ENCODE measurements at regions not wholly inside any gene's neighbourhood (a gene's known extent, or its start where the extent isn't known, plus 50 kb on each side); places are given as distances from the start of the nearest gene placed in this dataset.

DNA sequence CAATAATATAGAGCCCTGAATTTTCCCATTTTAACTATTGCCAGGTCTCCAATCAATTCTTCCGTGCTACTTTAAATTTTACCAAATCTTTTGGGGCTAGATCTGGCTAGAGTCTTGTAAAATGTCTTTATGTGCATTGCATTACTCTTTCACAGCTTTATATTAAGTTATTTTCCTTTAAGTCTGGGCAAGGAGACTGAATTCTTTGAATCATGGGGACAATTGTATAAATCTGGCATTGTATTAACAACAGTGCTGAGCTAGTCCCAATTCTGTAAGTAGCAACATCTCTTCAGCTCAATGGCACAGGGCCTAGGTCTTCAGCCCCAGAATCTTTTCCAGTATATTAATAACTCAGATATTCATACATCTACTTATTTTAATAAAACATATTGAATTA lies 1080.4 kb upstream of the INTU start:
- no peak for DNase-seq

DNA sequence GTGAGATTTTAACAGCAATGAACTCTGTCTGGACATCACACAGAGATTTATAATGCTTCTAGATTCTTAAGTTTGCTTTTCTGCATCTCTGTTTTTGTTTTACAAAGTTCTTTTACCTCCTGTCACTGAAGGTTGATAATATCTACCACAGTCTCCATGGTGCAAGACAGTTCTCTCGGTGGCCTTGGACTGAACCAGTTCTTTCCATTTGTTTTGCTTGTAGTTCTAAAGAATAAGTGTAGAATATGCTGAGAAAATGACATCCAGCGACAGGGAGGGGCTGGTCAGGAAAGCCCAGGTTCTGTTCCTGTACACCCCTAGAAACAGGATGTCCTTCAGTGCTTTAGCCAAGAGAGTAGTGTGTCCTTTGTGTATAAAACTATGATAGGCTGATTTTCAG lies 1079.5 kb upstream of the INTU start:
- no peak for DNase-seq

DNA sequence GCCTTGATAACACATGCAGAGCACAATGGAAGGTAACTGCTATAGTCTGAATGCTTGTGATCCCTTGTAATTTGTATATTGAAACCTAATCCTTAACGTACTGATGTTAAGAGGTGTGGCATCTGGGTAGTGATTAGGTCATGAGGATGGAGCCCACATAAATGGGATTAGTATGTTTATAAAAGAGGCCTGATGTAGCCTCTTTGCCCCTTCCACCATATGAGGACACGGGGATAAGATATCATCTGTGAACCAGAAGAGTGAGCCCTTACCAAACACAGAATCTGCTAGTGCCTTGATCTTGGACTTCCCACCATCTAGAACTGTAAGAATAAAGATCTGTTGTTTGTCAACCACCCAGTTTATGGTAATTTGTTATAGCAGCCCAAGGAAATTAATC lies 1074.2 kb upstream of the INTU start:
- DNase-seq, result no peak

DNA sequence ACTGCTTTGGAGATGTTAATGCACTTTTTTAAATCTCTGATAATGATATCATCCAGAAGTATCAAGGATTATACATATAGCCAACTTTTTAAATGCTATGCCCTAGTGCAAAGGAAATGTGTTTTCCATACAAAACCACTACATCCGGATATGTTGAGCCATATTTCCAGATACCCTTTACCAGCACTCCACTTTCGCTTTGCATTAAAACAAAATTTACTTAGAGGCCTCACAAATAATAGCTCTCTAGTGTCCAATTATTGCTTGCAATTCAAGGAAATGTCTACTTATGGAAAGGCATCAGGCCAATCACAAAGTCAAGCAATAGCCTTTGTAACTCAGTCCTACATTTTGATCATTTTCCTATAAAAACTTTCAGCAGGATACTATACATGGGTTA lies 1072.8 kb upstream of the INTU start:
- DNase-seq, result no peak

DNA sequence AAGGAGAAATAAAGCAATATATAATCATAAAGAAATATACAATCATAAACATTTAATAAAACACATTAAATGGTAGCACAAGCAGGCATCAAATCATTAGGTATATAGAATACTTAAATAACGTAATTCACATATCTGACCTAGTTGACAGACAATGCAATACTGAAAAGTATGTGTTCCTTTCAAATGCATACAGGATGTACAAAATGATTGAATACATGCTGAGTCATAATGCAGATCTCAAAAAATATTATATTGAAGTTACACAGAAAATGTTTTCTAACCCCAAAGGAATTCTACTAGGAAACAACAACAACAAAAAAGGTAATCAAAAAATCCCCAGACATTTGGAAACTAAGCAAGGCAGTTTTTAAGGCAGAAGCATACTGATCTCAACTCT lies 1072.0 kb upstream of the INTU start:
- no peak for DNase-seq

DNA sequence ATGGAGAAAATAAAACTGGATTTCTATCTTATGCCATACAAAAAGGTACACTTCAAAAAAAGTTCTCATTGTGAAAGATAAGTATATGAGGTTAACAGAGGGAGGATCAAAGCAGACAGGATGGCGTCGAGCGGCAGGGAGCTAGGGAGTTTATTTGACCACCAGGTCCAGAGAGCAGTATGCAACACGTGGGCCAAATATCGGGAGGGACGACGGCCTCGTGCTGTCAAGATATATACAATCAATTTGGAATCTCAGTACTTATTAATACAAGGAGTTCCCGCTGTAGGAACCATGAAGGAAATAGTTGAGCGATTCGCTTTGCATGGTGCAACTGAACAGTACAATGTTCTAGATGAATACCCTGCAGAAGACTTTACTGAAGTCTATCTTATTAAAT lies 1069.4 kb upstream of the INTU start:
- DNase-seq, result no peak

DNA sequence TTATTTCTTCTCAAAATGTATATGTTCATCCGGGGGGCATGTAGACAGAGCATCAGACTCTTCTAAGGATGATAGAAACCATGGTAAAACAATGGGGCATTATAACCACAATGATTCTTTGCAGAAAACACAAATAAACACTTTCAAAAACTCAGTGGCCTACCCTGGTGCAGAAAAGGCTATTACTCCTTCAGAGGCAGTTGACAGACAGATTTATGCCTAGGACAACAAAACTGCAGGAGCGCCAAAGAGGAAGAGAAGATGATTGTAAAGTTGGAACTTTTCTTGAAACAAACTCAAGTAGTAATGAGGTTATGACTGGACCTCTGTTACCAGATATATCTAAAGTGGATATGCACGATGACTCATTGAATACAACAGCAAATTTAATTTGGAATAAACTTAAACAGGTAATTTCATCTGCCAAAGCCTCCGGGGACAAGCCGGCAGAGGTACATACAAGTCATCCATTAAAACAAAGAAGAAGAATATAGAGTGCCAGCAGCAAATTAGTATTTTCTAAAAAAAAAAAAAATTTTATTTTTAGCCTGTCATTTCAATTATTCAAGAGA lies 1068.4 kb upstream of the INTU start:
- no peak for DNase-seq

DNA sequence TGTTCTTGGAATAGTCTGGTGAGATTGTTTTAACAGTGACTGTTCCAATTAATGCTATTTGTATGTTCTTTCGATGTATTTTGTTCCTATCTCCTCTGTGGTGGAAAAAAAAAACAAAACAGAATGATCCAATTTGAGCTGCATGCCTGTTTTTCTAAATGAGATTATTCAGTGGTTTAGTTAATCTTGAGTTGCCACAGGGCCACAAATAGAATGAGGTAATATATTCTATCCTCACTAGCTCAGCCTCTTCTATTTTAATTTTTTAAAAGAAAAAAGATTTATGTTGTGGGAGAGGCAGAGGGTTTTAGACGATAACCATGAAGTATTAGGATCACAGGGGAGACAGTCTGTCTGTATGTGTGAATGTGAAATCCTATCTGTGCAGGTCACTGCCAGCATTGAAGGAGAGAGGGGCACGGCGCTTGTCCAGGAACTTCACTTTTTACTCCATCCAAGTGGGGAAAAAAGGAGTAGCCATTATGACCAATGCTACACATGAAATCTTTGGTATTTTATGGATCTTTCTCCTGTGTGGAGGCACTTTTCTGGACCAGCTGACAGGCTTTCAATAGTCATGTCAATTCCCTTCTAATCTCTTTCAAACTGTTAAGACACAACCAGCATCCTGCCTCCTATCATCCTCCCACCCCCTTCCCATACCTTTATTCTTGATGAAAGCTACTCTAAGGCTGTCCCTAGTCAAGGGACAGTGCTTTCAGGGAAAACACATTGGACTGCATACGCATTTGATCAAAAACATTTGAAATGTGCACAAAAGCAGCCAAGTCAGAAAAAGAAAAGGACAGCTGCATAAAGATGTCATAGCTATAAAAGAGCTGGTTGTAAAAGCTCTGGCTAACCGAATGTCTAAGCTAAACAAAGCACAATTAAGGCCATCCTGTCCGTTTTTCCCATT lies 1063.8 kb upstream of the INTU start:
- DNase-seq, result no peak

DNA sequence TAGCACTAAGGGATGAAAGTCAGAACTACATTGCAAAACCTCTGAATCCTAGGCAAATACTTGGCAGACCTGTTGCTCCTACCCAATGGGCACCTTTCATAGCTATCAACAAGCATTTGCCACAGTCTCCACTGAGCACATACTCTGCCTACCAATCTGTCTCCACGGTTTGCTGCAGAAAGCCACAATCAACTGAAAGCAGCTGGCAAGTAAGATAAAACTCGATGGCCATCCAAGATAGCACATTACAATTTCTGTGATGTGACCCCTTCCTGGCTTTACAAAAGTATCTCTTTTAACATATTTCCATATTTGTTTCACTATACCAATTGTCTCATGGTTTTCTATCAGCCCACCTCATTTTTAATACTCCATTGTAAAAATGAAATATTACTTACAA lies 1060.5 kb upstream of the INTU start:
- DNase-seq, result no peak

DNA sequence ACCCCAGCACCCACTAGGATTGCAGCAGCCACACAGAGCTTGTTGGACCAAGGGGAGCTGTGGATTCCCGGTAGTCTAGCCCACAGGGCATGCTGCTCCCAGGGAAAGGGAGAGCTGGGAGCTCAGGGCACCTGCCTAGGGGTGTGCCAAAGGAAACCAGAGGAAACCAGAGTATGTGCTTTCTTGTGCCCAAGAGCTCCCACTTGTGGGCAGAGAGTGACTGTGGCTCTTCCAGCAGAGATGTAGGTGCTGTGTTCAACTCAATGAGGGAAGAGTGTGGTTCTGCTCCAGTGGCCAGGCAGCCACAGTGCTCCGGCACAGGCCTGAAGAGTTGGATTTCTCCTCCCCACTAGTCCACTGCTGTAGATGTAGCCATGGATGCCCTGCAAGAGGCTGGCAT lies 1050.0 kb upstream of the INTU start:
- DNase-seq, result no peak

DNA sequence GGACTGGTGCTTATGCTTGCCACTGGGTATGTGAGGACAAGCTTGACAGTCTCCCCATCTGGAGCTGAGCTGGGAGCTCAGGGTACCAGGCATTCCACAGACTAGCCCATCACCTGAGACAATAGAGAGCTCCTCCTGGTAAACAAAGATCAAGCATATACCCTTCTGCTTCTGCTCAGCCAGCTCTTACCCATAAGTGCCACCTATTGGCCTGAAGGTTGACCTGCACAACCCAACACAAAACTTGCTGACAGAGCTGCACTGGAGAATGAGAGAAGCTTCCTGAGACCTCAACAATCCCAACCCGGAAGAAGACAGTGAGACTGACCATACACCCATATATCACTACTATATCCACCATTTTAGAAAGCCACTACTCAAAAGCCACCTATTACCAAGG lies 1049.2 kb upstream of the INTU start:
- no peak for DNase-seq

DNA sequence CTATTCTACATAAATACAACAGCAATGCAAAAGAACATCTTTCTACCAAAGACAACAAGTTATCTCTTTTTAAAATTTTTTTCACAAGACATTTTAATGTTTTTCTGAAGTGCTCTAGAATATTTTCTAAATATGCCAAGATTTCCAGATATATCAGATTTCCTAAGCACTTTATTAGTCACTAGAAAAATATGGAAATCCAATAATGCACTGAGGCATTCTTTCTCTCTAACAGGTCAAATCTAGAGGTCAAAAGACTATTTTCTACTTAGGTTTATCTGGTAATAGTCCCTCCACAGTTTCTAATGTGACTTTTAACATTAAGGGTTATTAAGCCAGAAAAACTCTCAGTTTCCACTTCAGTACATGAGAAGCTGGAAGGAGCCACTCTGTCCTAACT lies 1041.2 kb upstream of the INTU start:
- DNase-seq, result no peak

DNA sequence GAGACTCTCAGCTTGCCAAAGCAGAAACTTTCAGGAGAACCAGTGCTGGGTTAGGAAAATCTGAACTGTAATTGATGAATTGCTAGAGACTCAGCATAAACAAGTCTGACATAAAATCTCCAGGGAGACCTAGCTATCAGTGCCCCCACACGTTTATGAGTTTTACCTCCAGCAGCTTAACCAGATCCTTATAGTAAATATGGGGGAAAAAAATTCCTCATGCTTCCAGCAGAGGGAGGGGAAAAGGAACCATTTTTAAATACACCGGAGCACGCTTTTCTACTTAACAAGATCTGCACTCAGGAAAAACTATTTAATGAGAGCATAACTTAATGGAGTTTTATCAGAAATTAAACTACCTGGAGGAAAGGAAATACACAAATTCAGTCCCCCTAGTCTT lies 1040.7 kb upstream of the INTU start:
- no peak for DNase-seq

DNA sequence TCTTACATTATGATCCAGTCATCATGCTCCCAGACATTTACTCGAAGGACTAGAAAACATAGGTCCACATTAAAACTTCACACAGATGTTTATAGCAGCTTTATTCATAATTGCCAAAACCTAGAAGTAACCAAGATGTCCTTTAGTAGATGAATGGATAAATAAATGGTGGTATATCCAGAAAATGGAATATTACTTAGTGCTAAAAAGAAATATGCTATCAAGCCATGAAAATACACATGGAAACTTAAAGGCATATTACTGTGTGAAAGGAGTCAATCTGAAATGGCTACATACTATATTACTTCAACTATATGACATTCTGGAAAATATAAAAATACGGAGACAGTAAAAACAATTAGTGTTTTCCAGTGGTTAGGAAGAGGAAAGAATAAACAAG lies 1039.1 kb upstream of the INTU start:
- no peak for DNase-seq

DNA sequence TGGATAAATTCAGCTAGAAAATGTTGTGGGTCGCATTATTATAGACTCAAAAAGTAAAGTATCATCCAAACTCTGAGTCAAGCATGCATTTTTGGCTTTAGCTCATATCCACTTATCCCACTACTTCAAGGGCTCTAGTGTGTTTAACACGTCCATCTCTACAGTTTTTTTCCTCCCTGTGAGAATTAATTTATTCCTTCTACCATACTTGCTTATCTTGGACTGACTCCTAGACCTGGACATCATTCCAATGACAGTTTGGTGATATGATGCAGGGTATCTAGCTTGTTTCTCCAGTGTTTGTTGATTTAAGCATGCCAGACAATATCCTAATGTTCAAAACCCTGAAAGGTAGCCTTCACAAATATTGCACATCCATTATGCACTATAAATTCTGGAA lies 1037.1 kb upstream of the INTU start:
- DNase-seq, result no peak

DNA sequence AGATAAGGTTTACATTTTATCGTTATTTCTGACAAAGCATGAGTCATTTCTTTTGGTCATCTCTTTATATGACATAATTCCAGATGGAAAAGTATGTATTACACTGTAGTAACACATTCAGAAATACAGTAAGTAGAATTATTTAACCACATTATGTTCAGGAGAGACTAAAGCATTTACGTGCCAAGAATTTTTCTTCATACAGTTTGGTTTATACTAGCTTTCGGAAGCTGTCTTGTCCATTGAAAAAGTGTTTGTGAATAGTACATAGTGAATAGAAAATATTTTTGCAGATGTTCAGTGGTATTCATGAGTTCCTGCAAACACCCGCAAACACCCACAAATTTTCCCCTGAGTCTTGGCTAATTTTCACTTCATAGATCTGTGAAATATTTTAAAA lies 1033.0 kb upstream of the INTU start:
- no peak for DNase-seq

DNA sequence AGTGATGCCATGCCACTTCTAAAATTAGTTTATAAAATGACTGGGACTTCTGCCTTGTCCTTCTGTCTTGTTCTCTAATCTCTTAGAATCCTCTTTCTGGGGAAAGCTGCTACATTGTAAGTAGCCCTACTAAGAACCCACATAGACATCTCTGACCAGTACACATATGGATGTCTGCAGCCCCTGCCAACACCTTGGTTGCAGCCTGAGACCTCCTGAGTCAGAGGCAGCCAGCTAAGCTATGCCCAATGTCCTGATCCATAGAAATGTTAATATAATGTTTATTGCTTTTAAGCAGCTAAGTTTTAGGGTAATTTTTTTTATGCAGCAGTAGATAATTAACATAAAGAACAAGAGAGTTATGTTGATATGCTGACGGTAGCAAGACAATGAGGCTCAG lies 1029.5 kb upstream of the INTU start:
- no peak for DNase-seq

DNA sequence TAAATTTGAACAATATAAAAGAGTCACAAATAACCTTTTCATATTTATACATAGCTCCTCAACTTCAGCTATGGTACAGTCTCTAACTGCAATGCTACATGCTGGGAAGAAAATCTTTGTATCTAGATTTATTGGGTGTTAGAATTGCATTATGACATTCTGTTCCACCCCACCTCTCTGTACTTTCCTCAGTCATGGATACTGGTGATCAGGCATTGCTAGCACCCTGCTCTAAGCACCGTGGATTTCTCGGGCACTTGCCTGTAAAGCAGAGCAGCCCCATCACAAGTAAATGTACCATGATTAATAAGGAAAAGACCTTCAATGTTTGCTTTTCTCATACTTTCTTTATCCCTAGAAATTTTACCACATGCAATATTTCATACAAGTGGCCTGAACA lies 1028.9 kb upstream of the INTU start:
- no peak for DNase-seq

DNA sequence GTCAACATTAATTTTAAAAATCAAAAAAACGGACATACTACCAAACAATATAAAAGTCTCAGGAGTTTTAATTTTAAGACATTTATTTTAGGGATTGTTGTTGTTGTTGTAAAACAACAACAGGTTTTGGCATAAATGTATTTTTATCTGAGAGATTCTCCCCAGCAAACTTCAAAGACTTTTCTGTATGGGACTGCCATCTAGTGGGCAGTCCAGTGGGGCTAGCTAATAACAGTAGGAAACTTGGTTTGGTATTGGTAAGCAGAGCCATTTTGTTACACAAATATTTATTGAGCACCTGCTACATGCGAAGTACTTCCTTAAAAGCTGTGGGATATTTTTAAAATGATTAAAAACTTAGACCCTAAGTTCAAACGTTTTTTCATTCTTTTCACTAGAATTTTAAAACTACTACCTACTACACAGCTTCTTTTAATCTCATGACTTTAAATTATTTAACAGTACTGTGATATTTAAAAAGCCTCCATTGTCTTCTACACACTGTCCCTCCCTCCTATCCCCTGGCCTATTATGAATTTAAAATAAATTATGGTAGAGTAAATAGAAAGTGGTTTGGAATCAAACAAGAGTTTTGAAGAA lies 1028.4 kb upstream of the INTU start:
- no peak for DNase-seq

DNA sequence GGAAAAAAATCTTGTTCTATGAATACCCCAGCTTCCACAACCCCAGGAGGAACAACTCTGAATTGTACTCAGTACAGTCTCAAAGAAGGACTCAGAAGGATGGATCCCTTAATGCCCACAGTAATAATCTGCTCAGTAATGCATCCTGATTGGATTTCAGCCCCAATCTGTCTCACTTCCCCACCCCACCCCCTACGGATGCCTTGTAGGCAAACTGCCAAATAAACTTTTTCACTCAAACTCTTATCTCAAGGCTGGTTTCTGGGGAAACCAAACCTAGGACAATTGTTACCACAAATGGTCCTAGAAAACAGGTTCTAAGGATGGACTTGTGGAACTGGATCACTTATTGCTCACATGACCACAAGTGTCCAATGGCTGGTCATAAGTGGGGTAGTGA lies 1021.8 kb upstream of the INTU start:
- no peak for DNase-seq

DNA sequence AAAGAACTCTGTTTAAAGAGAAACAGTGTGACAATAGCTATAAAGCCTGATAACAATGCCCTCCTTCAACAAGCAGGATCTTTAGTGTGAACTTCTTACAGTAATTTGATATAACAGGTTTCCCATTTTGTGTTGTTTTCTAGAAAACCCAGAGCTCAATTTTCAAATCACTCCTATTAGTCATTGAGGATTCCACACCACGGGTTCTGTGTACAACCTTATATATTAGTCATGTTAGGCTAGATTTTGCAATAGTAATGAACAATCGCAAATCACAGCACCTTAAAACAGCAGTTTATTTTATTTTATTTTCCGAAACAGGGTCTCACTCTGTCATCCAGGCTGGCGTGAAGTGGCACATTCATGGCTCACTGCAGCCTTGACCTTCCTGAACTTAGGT lies 1020.9 kb upstream of the INTU start:
- DNase-seq, result no peak

DNA sequence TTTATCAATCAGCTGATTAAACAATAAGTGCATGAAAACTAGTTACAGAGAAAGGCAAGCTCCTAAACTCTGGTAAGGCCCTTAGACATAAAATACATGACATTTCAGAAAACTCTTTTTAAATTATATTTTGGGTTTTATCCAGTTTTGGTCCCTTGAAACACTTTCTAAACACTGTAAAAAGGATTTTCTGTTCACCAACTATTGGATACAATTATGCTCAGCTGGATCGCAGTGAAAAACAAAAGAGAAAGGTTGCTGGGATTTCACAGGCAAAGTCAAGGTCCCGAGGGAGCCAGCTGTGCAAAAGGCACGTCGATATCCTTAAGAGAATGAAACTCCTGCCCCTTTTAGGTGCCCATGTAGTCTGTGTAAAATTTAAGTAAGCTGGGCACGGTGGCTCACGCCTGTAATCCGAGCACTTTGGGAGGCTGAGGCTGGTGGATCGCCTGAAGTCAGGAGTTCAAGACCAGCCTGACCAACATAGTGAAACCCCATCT lies 1018.4 kb upstream of the INTU start:
- DNase-seq, result no peak

DNA sequence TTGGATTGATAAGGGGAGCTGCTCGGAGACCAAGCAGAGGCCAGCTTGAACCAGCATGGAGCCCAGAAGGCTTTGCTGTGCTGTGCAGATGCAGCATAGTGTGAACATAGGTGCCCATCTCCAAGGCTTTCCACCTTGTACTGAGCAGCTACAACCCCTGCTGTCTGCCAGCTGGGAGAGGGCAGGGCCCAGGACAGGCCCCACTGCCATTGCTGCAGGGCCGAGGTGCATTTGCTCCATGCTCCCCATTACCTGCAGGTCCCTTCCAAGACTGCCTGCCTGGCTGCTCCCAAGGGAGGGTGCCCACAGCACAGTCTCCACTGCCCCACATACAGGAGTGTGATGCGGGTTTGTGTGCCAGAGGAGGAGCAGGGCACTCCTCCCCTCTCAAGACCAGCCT lies 1016.0 kb upstream of the INTU start:
- DNase-seq, result no peak

DNA sequence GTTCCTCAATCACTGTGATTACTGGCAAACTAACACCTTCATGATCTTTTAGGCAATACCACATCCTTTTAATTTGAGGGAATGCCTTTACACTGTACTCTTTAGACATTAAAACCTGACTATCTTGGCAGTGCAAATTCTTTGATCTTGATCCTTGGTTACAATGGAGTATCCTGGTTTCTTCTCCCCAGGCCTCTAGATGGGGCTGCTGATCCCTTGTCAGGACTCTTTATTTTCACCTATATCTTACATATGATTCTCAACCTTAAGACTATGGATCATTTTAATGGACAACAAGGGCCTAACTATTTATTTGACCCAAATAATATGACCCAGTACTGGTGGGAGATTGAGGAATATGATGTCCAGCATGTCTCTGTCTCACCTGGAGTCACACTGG lies 1005.5 kb upstream of the INTU start:
- no peak for DNase-seq
